Vagina (tissue), 2 donors: ENCODE measurements at regions not wholly inside any gene's neighbourhood (a gene's known extent, or its start where the extent isn't known, plus 50 kb on each side); places are given as distances from the start of the nearest gene placed in this dataset.

Experiments
- CTCF ChIP-seq, 3 experiments: fragments of 450-650 bp in 2 of 3; fragments of 200-600 bp in 1 of 3; sonication (generic) in 1 of 3; IDR thresholded peaks; one replicate each; pipeline ENCODE4 v1.5.1; 2017 to 2019; ENCODE audit warnings: antibody characterized with exemption in 3 of 3, mild to moderate bottlenecking in 2 of 3, moderate library complexity in 2 of 3
- POLR2AphosphoS5 ChIP-seq, 2 donors: sonication (generic); formaldehyde crosslinking; IDR thresholded peaks; one replicate each; pipeline ENCODE4 v1.9.0; 2017; ENCODE audit warnings: antibody characterized with exemption in 2 of 2, mild to moderate bottlenecking in 2 of 2, low read depth in 1 of 2; ENCODE audit not compliant: insufficient read depth in 1 of 2

GRCh38 chr7:89695241-89695640 is 459.0 kb upstream of the STEAP1 start:
- no peak for TF ChIP-seq CTCF (IDR thresholded peaks at IDR 0.05)
- TF ChIP-seq POLR2AphosphoS5 (IDR thresholded peaks at IDR 0.05; ENCODE audit: insufficient read depth in 1 of 2, low read depth in 1 of 2): no peak
